ENCODE measurements at regions not wholly inside any gene's neighbourhood (a gene's known extent, or its start where the extent isn't known, plus 50 kb on each side); places are given as distances from the start of the nearest gene placed in this dataset.
A peak's percentile ranks its signal among the peaks of the same experiment; 100 is the strongest.

DNA sequence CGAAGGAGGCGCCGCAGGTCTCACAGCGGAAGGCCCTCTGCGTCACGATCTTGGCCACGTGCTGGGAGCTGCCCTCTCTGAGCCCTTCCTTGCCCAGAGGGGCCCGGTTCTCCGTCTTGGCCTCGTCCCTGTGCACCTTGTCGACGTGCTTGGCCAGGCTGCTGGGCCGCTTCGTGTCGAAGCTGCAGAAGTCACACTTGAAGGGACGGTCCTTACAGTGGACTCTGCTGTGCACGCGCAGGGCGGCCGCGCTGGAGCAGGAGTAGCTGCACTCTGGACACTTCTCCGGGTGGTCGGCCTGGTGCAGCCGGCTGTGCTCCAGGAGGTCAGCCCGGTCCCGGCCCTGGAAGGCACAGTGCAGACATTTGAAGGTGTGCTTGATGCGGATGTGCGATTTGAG, 106.9 kb downstream of the ZFP64 start:
- peaks cover 0 to 29% (median 0%) of the 10 kb centered on the region in 3 experiments for H3K36me3 ChIP-seq (ENCODE audit: control insufficient read depth in 2 of 3, insufficient read depth in 3 of 3, low read length in 3 of 3)
- DNase-seq, result no peak
- peaks cover 0 to 20% of the 10 kb centered on the region in 2 donors for H3K4me1 ChIP-seq (ENCODE audit: control insufficient read depth in 2 of 2, insufficient read depth in 2 of 2, low read length in 2 of 2)
- no peak overlapping the region for H3K4me3 ChIP-seq (ENCODE audit: low read length)
- H3K27me3 ChIP-seq (ENCODE audit: control insufficient read depth in 2 of 2, insufficient read depth in 2 of 2, low read length in 2 of 2), result no peaks in the 10 kb centered on the region
- H3K4me1 Mint-ChIP-seq, result peaks cover 0 to 16% (median 6%) of the 10 kb centered on the region in 7 donors
- H3K27ac ChIP-seq (ENCODE audit: low read depth, low read length), result no peak overlapping the region
- H3K27me3 Mint-ChIP-seq, result no peaks in the 10 kb centered on the region
- peaks cover 3 to 20% (median 9%) of the 10 kb centered on the region in 11 donors for H3K9me3 Mint-ChIP-seq
- no peak overlapping the region for H3K27ac Mint-ChIP-seq
- H3K9me3 ChIP-seq (ENCODE audit: control insufficient read depth in 2 of 3, low read length in 3 of 3), result peaks cover 0 to 12% (median 0%) of the 10 kb centered on the region in 3 experiments
- POLR2A ChIA-PET, result no interaction called here
- ATAC-seq, result no peak
- no peak overlapping the region for H3K4me3 Mint-ChIP-seq
- CTCF ChIA-PET, result no interaction called here
- intact Hi-C loops (cut with micrococcal nuclease), result no loop called here
- peaks cover 15 to 54% (median 45%) of the 10 kb centered on the region in 5 donors for H3K36me3 Mint-ChIP-seq

DNA sequence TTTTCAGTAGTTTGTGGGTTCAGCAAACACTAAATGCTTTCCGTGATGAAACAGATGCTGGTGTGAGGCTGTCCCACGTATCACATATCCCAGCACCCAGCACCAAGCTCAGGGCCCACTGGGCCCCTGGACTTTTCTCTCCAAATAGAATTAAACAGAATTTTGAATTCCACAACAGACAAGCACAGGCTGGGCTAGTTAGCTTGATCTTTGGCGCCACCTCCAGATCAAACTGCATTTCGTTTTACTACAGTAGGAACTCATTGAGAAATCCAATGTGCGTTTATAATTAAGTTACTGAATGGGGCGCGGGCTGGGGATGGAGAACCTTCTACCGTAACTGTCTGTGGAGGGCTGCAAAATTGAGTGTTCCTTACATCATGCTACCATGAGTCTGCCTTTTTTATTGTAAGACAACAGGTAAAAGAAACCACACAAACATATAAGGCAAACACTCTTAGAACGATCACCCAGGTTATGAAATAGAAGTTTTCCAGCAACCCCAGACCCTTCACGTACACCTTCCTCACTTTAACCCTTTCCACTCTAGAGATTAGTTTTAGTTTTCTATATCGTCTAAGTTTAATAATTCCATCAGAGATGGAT, 107.8 kb downstream of the ZFP64 start:
- Mint-ChIP-seq H3K9me3 (peaks cover 3 to 20% (median 9%) of the 10 kb centered on the region in 11 donors), H3K4me3 (no peak overlapping the region), H3K27me3 (no peaks in the 10 kb centered on the region), H3K4me1 (peaks cover 0 to 16% (median 6%) of the 10 kb centered on the region in 7 donors), H3K27ac (peak overlapping the region in 2 of 9 donors; percentile 22 to 42), H3K36me3 (peaks cover 12 to 44% (median 37%) of the 10 kb centered on the region in 5 donors)
- ChIA-PET POLR2A (no interaction called here), CTCF (interaction anchor here (1.0 kb wide), 1 partner anchor 25 kb away, joined by 4 read pairs; no protein-coding TSS in a partner anchor)
- intact Hi-C loops (cut with micrococcal nuclease), result loop anchor here (1.0 to 2.0 kb wide), 4 partner anchors 283 to 444 kb away; no protein-coding TSS in a partner anchor
- no peak overlapping the region for H3K4me3 ChIP-seq (ENCODE audit: low read length)
- no peak for DNase-seq
- H3K27ac ChIP-seq (ENCODE audit: low read depth, low read length), result no peak overlapping the region
- peaks cover 0 to 20% of the 10 kb centered on the region in 2 donors for H3K4me1 ChIP-seq (ENCODE audit: control insufficient read depth in 2 of 2, insufficient read depth in 2 of 2, low read length in 2 of 2)
- no peaks in the 10 kb centered on the region for H3K27me3 ChIP-seq (ENCODE audit: control insufficient read depth in 2 of 2, insufficient read depth in 2 of 2, low read length in 2 of 2)
- H3K36me3 ChIP-seq (ENCODE audit: control insufficient read depth in 2 of 3, insufficient read depth in 3 of 3, low read length in 3 of 3), result peaks cover 0 to 27% (median 0%) of the 10 kb centered on the region in 3 experiments
- peak; percentile 40 for ATAC-seq
- peaks cover 0 to 12% (median 0%) of the 10 kb centered on the region in 3 experiments for H3K9me3 ChIP-seq (ENCODE audit: control insufficient read depth in 2 of 3, low read length in 3 of 3)

DNA sequence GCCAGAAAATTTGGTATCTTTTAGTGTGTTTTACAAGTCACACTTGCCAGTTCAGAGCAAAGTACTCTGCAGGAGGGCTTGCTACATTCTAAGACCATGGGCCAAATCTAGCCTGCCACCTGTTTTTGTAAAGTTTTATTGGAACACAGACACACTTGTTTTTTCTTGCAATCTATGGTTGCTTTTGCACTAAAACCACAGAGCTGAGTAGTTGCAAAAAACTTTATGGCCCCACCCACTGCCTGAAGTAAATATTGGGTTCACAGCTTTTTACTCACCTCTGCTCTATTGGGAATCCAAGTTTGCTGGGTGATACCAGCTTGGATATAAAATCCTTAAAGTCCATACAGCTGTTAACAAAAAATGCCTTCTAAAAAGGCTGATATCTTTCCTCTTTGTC, 109.0 kb downstream of the ZFP64 start:
- ATAC-seq (no peak), DNase-seq (no peak)
- intact Hi-C loops (cut with micrococcal nuclease), result loop anchor here (1.0 to 2.0 kb wide), 4 partner anchors 282 to 443 kb away; no protein-coding TSS in a partner anchor
- peaks cover 0 to 10% (median 0%) of the 10 kb centered on the region in 3 experiments for H3K9me3 ChIP-seq (ENCODE audit: control insufficient read depth in 2 of 3, low read length in 3 of 3)
- peaks cover 0 to 17% (median 0%) of the 10 kb centered on the region in 3 experiments for H3K36me3 ChIP-seq (ENCODE audit: control insufficient read depth in 2 of 3, insufficient read depth in 3 of 3, low read length in 3 of 3)
- CTCF ChIA-PET, result interaction anchor here (1.0 kb wide), 1 partner anchor 26 kb away, joined by 4 read pairs; no protein-coding TSS in a partner anchor
- peaks cover 6 to 32% (median 26%) of the 10 kb centered on the region in 5 donors for H3K36me3 Mint-ChIP-seq
- H3K4me1 ChIP-seq (ENCODE audit: control insufficient read depth in 2 of 2, insufficient read depth in 2 of 2, low read length in 2 of 2), result peaks cover 0 to 20% of the 10 kb centered on the region in 2 donors
- no peak overlapping the region for H3K4me3 ChIP-seq (ENCODE audit: low read length)
- H3K27ac Mint-ChIP-seq, result peak overlapping the region in 1 of 9 donors; percentile 6
- no peaks in the 10 kb centered on the region for H3K27me3 ChIP-seq (ENCODE audit: control insufficient read depth in 2 of 2, insufficient read depth in 2 of 2, low read length in 2 of 2)
- POLR2A ChIA-PET, result no interaction called here
- H3K9me3 Mint-ChIP-seq, result peaks cover 3 to 14% (median 5%) of the 10 kb centered on the region in 11 donors
- H3K4me1 Mint-ChIP-seq, result peaks cover 0 to 16% (median 6%) of the 10 kb centered on the region in 7 donors
- H3K27me3 Mint-ChIP-seq, result no peaks in the 10 kb centered on the region
- no peak overlapping the region for H3K27ac ChIP-seq (ENCODE audit: low read depth, low read length)
- no peak overlapping the region for H3K4me3 Mint-ChIP-seq

DNA sequence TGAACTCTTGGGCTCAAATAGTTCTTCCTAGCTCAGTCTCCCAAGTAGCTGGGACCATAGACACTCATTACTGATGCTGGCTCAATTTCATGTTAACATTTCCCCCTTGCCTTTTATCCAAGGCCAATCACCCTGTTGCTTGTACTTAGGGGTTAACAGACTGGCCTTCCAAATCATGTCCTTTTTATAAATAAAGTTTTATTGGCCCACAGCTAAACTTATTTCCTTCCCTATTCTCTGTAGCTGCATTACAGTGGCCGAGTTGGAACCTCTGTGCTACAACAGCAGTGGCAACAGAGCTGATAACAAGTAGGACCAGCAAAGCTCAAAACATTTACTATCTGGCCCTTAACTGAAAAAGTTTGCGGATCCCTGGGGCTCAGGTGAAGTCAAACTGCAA, 109.8 kb downstream of the ZFP64 start:
- POLR2A ChIA-PET, result no interaction called here
- peak overlapping the region in 1 of 9 donors; percentile 59 for H3K27ac Mint-ChIP-seq

DNA sequence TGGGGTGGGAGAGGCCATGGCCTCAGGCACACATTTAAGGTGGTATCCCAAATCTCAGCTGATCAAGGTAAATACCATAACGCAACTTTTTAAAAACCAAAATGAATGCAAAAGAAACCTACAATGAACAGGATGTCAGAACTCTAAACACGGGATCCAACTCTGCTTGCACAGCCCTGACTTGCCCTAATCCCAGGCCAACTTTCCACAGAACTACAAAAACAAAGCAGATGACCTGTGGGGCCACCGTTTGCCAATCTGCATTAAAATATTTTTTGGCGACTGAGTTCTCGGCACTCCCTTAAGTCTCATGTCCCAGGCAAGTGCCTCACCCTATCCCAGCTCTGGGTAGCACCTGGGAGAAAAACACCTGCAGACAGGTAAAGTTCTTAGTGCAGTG, 110.5 kb downstream of the ZFP64 start:
- Histone ChIP-seq H3K27me3 (ENCODE audit: control insufficient read depth in 2 of 2, insufficient read depth in 2 of 2, low read length in 2 of 2) (no peaks in the 10 kb centered on the region), H3K4me1 (ENCODE audit: control insufficient read depth in 2 of 2, insufficient read depth in 2 of 2, low read length in 2 of 2) (peaks cover 0 to 20% of the 10 kb centered on the region in 2 donors), H3K4me3 (ENCODE audit: low read length) (no peak overlapping the region), H3K36me3 (ENCODE audit: control insufficient read depth in 2 of 3, insufficient read depth in 3 of 3, low read length in 3 of 3) (peaks cover 0 to 8% (median 0%) of the 10 kb centered on the region in 3 experiments), H3K27ac (ENCODE audit: low read depth, low read length) (no peak overlapping the region), H3K9me3 (ENCODE audit: control insufficient read depth in 2 of 3, low read length in 3 of 3) (no peaks in the 10 kb centered on the region)
- Mint-ChIP-seq H3K4me1 (peaks cover 0 to 16% (median 6%) of the 10 kb centered on the region in 7 donors), H3K9me3 (peaks cover 0 to 2% (median 0%) of the 10 kb centered on the region in 11 donors), H3K27me3 (no peaks in the 10 kb centered on the region), H3K36me3 (peaks cover 0 to 17% (median 12%) of the 10 kb centered on the region in 5 donors), H3K4me3 (no peak overlapping the region), H3K27ac (no peak overlapping the region)
- ATAC-seq (no peak), DNase-seq (no peak)
- intact Hi-C loops (cut with micrococcal nuclease), result no loop called here
- CTCF ChIA-PET, result interaction anchor here (1.2 kb wide), 1 partner anchor 48 kb away, joined by 5 read pairs; no protein-coding TSS in a partner anchor
- POLR2A ChIA-PET, result no interaction called here

More for the DNA sequence above, 109.8 kb downstream of the ZFP64 start:
- Mint-ChIP-seq H3K27me3 (no peaks in the 10 kb centered on the region), H3K4me3 (no peak overlapping the region), H3K36me3 (peaks cover 0 to 24% (median 18%) of the 10 kb centered on the region in 5 donors), H3K9me3 (peaks cover 0 to 6% (median 0%) of the 10 kb centered on the region in 11 donors), H3K4me1 (peaks cover 0 to 16% (median 6%) of the 10 kb centered on the region in 7 donors)
- intact Hi-C loops (cut with micrococcal nuclease), result loop anchor here in 1 of 2 donors (2.0 kb wide), 1 partner anchor 381 kb away; no protein-coding TSS in a partner anchor
- H3K27ac ChIP-seq (ENCODE audit: low read depth, low read length), result no peak overlapping the region
- H3K9me3 ChIP-seq (ENCODE audit: control insufficient read depth in 2 of 3, low read length in 3 of 3), result peaks cover 0 to 2% (median 0%) of the 10 kb centered on the region in 3 experiments
- H3K4me1 ChIP-seq (ENCODE audit: control insufficient read depth in 2 of 2, insufficient read depth in 2 of 2, low read length in 2 of 2), result peaks cover 0 to 20% of the 10 kb centered on the region in 2 donors
- H3K36me3 ChIP-seq (ENCODE audit: control insufficient read depth in 2 of 3, insufficient read depth in 3 of 3, low read length in 3 of 3), result peaks cover 0 to 10% (median 0%) of the 10 kb centered on the region in 3 experiments
- ATAC-seq (no peak), DNase-seq (no peak)
- CTCF ChIA-PET, result interaction anchor here (1.2 kb wide), 1 partner anchor 47 kb away, joined by 5 read pairs; no protein-coding TSS in a partner anchor
- H3K4me3 ChIP-seq (ENCODE audit: low read length), result no peak overlapping the region
- H3K27me3 ChIP-seq (ENCODE audit: control insufficient read depth in 2 of 2, insufficient read depth in 2 of 2, low read length in 2 of 2), result no peaks in the 10 kb centered on the region

DNA sequence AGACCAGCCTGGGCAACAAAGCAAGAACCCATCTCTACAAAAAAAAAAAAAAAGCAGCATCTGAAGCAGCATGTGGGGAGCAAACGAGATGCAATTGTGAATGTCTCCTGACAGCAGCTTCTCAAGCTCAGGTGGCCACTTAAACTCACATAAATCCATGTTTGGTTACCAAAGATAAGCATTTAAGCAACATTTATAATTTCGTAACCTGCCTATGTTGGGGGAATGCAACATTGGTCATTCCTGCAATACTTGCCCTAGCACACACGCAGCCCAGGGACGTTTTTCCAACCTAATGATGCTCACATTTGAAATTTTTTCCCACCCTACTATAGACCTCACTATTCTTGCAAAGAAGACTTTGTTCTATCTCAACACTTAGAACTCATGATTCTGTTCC, 113.3 kb downstream of the ZFP64 start:
- intact Hi-C loops (cut with micrococcal nuclease), result no loop called here
- Histone ChIP-seq H3K36me3 (ENCODE audit: control insufficient read depth in 2 of 3, insufficient read depth in 3 of 3, low read length in 3 of 3) (no peaks in the 10 kb centered on the region), H3K27me3 (ENCODE audit: control insufficient read depth in 2 of 2, insufficient read depth in 2 of 2, low read length in 2 of 2) (no peaks in the 10 kb centered on the region), H3K9me3 (ENCODE audit: control insufficient read depth in 2 of 3, low read length in 3 of 3) (no peaks in the 10 kb centered on the region), H3K4me1 (ENCODE audit: control insufficient read depth in 2 of 2, insufficient read depth in 2 of 2, low read length in 2 of 2) (peaks cover 0 to 16% of the 10 kb centered on the region in 2 donors), H3K27ac (ENCODE audit: low read depth, low read length) (no peak overlapping the region), H3K4me3 (ENCODE audit: low read length) (no peak overlapping the region)
- no peaks in the 10 kb centered on the region for H3K27me3 Mint-ChIP-seq
- POLR2A ChIA-PET, result interaction anchor here (0.7 kb wide), 1 partner anchor 52 kb away, joined by 3 read pairs; no protein-coding TSS in a partner anchor
- ATAC-seq (no peak), DNase-seq (no peak)
- no peak overlapping the region for H3K4me3 Mint-ChIP-seq
- H3K4me1 Mint-ChIP-seq, result peaks cover 0 to 15% (median 5%) of the 10 kb centered on the region in 7 donors
- H3K9me3 Mint-ChIP-seq, result no peaks in the 10 kb centered on the region
- H3K27ac Mint-ChIP-seq, result no peak overlapping the region
- H3K36me3 Mint-ChIP-seq, result peaks cover 0 to 4% (median 0%) of the 10 kb centered on the region in 5 donors
- CTCF ChIA-PET, result interaction anchor here (0.6 kb wide), 1 partner anchor 908 kb away, joined by 4 read pairs; no protein-coding TSS in a partner anchor
